ENCODE measurements at regions not wholly inside any gene's neighbourhood (a gene's known extent, or its start where the extent isn't known, plus 50 kb on each side); places are given as distances from the start of the nearest gene placed in this dataset.

DNA sequence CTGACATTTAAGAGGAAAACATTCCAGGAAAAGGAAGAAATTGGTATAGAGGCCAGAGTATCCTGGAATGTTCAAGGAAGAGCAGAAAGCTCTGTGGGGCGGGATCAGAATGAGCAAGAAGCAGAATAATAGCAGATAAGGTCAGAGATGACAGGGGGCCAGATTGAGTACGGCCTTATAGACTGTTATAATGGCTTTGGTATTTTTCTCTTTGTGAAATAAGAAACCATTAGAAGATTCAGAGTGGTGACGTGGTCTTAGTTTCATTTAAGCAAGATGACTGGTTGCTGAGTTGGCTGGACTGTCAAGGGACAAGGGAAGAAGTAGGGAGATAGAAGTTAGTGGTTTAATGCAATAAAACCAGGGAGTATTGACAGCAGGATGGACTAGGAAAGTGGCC, 218.3 kb upstream of the SOX2 start (continued):
- TF ChIP-seq, protein P1, sequence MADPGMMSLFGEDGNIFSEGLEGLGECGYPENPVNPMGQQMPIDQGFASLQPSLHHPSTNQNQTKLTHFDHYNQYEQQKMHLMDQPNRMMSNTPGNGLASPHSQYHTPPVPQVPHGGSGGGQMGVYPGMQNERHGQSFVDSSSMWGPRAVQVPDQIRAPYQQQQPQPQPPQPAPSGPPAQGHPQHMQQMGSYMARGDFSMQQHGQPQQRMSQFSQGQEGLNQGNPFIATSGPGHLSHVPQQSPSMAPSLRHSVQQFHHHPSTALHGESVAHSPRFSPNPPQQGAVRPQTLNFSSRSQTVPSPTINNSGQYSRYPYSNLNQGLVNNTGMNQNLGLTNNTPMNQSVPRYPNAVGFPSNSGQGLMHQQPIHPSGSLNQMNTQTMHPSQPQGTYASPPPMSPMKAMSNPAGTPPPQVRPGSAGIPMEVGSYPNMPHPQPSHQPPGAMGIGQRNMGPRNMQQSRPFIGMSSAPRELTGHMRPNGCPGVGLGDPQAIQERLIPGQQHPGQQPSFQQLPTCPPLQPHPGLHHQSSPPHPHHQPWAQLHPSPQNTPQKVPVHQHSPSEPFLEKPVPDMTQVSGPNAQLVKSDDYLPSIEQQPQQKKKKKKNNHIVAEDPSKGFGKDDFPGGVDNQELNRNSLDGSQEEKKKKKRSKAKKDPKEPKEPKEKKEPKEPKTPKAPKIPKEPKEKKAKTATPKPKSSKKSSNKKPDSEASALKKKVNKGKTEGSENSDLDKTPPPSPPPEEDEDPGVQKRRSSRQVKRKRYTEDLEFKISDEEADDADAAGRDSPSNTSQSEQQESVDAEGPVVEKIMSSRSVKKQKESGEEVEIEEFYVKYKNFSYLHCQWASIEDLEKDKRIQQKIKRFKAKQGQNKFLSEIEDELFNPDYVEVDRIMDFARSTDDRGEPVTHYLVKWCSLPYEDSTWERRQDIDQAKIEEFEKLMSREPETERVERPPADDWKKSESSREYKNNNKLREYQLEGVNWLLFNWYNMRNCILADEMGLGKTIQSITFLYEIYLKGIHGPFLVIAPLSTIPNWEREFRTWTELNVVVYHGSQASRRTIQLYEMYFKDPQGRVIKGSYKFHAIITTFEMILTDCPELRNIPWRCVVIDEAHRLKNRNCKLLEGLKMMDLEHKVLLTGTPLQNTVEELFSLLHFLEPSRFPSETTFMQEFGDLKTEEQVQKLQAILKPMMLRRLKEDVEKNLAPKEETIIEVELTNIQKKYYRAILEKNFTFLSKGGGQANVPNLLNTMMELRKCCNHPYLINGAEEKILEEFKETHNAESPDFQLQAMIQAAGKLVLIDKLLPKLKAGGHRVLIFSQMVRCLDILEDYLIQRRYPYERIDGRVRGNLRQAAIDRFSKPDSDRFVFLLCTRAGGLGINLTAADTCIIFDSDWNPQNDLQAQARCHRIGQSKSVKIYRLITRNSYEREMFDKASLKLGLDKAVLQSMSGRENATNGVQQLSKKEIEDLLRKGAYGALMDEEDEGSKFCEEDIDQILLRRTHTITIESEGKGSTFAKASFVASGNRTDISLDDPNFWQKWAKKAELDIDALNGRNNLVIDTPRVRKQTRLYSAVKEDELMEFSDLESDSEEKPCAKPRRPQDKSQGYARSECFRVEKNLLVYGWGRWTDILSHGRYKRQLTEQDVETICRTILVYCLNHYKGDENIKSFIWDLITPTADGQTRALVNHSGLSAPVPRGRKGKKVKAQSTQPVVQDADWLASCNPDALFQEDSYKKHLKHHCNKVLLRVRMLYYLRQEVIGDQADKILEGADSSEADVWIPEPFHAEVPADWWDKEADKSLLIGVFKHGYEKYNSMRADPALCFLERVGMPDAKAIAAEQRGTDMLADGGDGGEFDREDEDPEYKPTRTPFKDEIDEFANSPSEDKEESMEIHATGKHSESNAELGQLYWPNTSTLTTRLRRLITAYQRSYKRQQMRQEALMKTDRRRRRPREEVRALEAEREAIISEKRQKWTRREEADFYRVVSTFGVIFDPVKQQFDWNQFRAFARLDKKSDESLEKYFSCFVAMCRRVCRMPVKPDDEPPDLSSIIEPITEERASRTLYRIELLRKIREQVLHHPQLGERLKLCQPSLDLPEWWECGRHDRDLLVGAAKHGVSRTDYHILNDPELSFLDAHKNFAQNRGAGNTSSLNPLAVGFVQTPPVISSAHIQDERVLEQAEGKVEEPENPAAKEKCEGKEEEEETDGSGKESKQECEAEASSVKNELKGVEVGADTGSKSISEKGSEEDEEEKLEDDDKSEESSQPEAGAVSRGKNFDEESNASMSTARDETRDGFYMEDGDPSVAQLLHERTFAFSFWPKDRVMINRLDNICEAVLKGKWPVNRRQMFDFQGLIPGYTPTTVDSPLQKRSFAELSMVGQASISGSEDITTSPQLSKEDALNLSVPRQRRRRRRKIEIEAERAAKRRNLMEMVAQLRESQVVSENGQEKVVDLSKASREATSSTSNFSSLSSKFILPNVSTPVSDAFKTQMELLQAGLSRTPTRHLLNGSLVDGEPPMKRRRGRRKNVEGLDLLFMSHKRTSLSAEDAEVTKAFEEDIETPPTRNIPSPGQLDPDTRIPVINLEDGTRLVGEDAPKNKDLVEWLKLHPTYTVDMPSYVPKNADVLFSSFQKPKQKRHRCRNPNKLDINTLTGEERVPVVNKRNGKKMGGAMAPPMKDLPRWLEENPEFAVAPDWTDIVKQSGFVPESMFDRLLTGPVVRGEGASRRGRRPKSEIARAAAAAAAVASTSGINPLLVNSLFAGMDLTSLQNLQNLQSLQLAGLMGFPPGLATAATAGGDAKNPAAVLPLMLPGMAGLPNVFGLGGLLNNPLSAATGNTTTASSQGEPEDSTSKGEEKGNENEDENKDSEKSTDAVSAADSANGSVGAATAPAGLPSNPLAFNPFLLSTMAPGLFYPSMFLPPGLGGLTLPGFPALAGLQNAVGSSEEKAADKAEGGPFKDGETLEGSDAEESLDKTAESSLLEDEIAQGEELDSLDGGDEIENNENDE (IDR thresholded peaks at IDR 0.05; ENCODE audit: insufficient replicate concordance, low read length): no peak
- TF ChIP-seq CTCF (IDR thresholded peaks at IDR 0.05; ENCODE audit: control extremely low read depth in 1 of 3, insufficient read depth in 1 of 3, low read depth in 1 of 3, low read length in 3 of 3): no peak
- no peak for TF ChIP-seq SP4 (IDR thresholded peaks at IDR 0.05; ENCODE audit: low read length)
- TF ChIP-seq ATF2 (IDR thresholded peaks at IDR 0.05; ENCODE audit: low read length): no peak
- no peak for TF ChIP-seq CREB1 (IDR thresholded peaks at IDR 0.05)
- no peak for TF ChIP-seq TEAD4 (IDR thresholded peaks at IDR 0.05; ENCODE audit: low read depth, low read length)
- TF ChIP-seq RXRA (IDR thresholded peaks at IDR 0.05; ENCODE audit: insufficient read depth, low read depth, low read length): no peak
- no peak for TF ChIP-seq CHD1 (IDR thresholded peaks at IDR 0.05; ENCODE audit: low read depth, low read length)
